ENCODE measurements at regions not wholly inside any gene's neighbourhood (a gene's known extent, or its start where the extent isn't known, plus 50 kb on each side); places are given as distances from the start of the nearest gene placed in this dataset.

- TF ChIP-seq CTCF (conservative IDR thresholded peaks at IDR 0.05; ENCODE audit: low read depth, low read length) (no peak), EZH2 (IDR thresholded peaks at IDR 0.05; ENCODE audit: borderline replicate concordance, low read depth, low read length, poor library complexity, severe bottlenecking) (no peak)
Measured at GRCh38 chr5:144947023-144947422, 776.4 kb downstream of the KCTD16 start.

All from A673 (cell line).